IMR-90 (cell line): ENCODE measurements at regions not wholly inside any gene's neighbourhood (a gene's known extent, or its start where the extent isn't known, plus 50 kb on each side); places are given as distances from the start of the nearest gene placed in this dataset.

Experiments used
- POLR2A ChIP-seq: IDR thresholded peaks from 2 replicates; pipeline ENCODE4 v1.6.1; 2012; ENCODE audit warnings: mild to moderate bottlenecking, low read depth, low read length
- SMC3 ChIP-seq: fragments of 150-350 bp; IDR thresholded peaks from 2 replicates; pipeline ENCODE4 v1.6.1; 2016; ENCODE audit warnings: low read depth, mild to moderate bottlenecking, antibody characterized with exemption, low read length, moderate library complexity
- TF ChIP-seq, protein P1 (sequence below): conservative IDR thresholded peaks from 2 replicates; pipeline ENCODE4 v1.5.1; 2012; ENCODE audit warnings: mild to moderate bottlenecking, low read depth, low read length, improper control_type of control experiment
- TF ChIP-seq, protein P2 (sequence below): fragments of 150-350 bp; IDR thresholded peaks from 2 replicates; pipeline ENCODE4 v1.6.1; 2016; ENCODE audit warnings: low read depth, mild to moderate bottlenecking, low read length, moderate library complexity, borderline replicate concordance

DNA sequence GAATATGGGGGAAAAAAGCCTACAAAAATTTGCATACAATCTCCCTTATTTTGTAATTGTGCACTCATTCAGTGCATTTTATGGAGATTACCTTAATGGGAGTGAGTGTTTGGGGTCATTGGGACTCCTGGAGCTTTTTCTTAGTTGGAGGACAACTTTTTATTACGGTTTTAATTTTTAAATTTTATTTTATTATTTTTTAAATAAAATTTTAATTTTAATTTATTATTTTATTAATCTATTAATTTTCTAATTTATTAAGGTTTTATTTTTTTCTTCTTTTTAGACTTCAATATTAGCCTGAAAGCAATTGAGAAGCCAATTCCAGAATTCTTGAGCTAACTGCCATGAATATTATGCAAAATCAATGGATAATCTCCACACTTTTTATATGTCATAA lies 355.0 kb downstream of the SOCS6 start:
- TF ChIP-seq POLR2A (no peak), SMC3 (no peak)
- TF ChIP-seq, protein P1, sequence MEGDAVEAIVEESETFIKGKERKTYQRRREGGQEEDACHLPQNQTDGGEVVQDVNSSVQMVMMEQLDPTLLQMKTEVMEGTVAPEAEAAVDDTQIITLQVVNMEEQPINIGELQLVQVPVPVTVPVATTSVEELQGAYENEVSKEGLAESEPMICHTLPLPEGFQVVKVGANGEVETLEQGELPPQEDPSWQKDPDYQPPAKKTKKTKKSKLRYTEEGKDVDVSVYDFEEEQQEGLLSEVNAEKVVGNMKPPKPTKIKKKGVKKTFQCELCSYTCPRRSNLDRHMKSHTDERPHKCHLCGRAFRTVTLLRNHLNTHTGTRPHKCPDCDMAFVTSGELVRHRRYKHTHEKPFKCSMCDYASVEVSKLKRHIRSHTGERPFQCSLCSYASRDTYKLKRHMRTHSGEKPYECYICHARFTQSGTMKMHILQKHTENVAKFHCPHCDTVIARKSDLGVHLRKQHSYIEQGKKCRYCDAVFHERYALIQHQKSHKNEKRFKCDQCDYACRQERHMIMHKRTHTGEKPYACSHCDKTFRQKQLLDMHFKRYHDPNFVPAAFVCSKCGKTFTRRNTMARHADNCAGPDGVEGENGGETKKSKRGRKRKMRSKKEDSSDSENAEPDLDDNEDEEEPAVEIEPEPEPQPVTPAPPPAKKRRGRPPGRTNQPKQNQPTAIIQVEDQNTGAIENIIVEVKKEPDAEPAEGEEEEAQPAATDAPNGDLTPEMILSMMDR: no peak
- TF ChIP-seq, protein P2, sequence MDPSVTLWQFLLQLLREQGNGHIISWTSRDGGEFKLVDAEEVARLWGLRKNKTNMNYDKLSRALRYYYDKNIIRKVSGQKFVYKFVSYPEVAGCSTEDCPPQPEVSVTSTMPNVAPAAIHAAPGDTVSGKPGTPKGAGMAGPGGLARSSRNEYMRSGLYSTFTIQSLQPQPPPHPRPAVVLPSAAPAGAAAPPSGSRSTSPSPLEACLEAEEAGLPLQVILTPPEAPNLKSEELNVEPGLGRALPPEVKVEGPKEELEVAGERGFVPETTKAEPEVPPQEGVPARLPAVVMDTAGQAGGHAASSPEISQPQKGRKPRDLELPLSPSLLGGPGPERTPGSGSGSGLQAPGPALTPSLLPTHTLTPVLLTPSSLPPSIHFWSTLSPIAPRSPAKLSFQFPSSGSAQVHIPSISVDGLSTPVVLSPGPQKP: no peak
